ENCODE measurements at regions not wholly inside any gene's neighbourhood (a gene's known extent, or its start where the extent isn't known, plus 50 kb on each side); places are given as distances from the start of the nearest gene placed in this dataset.

- TF ChIP-seq CTCF (IDR thresholded peaks at IDR 0.05; ENCODE audit: low read depth, low read length) = no peak
These were observed 127.5 kb downstream of the TWIST2 start for GRCh38 chr2:238975408-238975807.

GRCh38 chr2:238978497-238978896, 130.6 kb downstream of the TWIST2 start:
- TF ChIP-seq CTCF (IDR thresholded peaks at IDR 0.05; ENCODE audit: low read depth, low read length) = no peak
- Histone ChIP-seq H3K4me3 (no peak overlapping the region), H3K36me3 (no peaks in the 10 kb centered on the region), H3K9me3 (ENCODE audit: low read depth) (peaks cover 3% of the 10 kb centered on the region), H3K4me1 (ENCODE audit: low read depth) (no peaks in the 10 kb centered on the region), H3K27ac (no peak overlapping the region), H3K27me3 (no peaks in the 10 kb centered on the region)
- DNase-seq (ENCODE audit: low read depth in 1 of 2, low spot score in 1 of 2) = no peak

More at GRCh38 chr2:238975408-238975807, 127.5 kb downstream of the TWIST2 start:
- H3K27ac ChIP-seq = no peak overlapping the region
- H3K9me3 ChIP-seq (ENCODE audit: low read depth) = peaks cover 3% of the 10 kb centered on the region
- no peaks in the 10 kb centered on the region for H3K4me1 ChIP-seq (ENCODE audit: low read depth)
- no peaks in the 10 kb centered on the region for H3K27me3 ChIP-seq
- H3K4me3 ChIP-seq = no peak overlapping the region
- H3K36me3 ChIP-seq = no peaks in the 10 kb centered on the region
- no peak for DNase-seq (ENCODE audit: low read depth in 1 of 2, low spot score in 1 of 2)

- no peak for TF ChIP-seq CTCF (IDR thresholded peaks at IDR 0.05; ENCODE audit: low read depth, low read length)
- Histone ChIP-seq H3K4me3 (no peak overlapping the region), H3K9me3 (ENCODE audit: low read depth) (peaks cover 3% of the 10 kb centered on the region), H3K27ac (no peak overlapping the region), H3K36me3 (no peaks in the 10 kb centered on the region), H3K4me1 (ENCODE audit: low read depth) (no peaks in the 10 kb centered on the region), H3K27me3 (no peaks in the 10 kb centered on the region)
- no peak for DNase-seq (ENCODE audit: low read depth in 1 of 2, low spot score in 1 of 2)
These were observed 131.8 kb downstream of the TWIST2 start for GRCh38 chr2:238979636-238980035.

GRCh38 chr2:238985041-238985729, 137.3 kb downstream of the TWIST2 start:
- H3K4me1 ChIP-seq (ENCODE audit: low read depth) = no peaks in the 10 kb centered on the region
- no peaks in the 10 kb centered on the region for H3K9me3 ChIP-seq (ENCODE audit: low read depth)
- H3K4me3 ChIP-seq = no peak overlapping the region
- no peaks in the 10 kb centered on the region for H3K36me3 ChIP-seq
- TF ChIP-seq CTCF (IDR thresholded peaks at IDR 0.05; ENCODE audit: low read depth, low read length) = no peak
- H3K27ac ChIP-seq = no peak overlapping the region
- no peaks in the 10 kb centered on the region for H3K27me3 ChIP-seq
- DNase-seq (ENCODE audit: low read depth in 1 of 2, low spot score in 1 of 2) = no peak

- no peak for DNase-seq (ENCODE audit: low read depth in 1 of 2, low spot score in 1 of 2)
- Histone ChIP-seq H3K27me3 (no peaks in the 10 kb centered on the region), H3K4me1 (ENCODE audit: low read depth) (no peaks in the 10 kb centered on the region), H3K27ac (no peak overlapping the region), H3K9me3 (ENCODE audit: low read depth) (no peaks in the 10 kb centered on the region), H3K36me3 (no peaks in the 10 kb centered on the region), H3K4me3 (no peak overlapping the region)
- no peak for TF ChIP-seq CTCF (IDR thresholded peaks at IDR 0.05; ENCODE audit: low read depth, low read length)
These were observed 138.1 kb downstream of the TWIST2 start for GRCh38 chr2:238985931-238986446.

Measured in cardiac muscle cell (in vitro differentiated cells and primary cell).